ENCODE measurements at regions not wholly inside any gene's neighbourhood (a gene's known extent, or its start where the extent isn't known, plus 50 kb on each side); places are given as distances from the start of the nearest gene placed in this dataset.

DNA sequence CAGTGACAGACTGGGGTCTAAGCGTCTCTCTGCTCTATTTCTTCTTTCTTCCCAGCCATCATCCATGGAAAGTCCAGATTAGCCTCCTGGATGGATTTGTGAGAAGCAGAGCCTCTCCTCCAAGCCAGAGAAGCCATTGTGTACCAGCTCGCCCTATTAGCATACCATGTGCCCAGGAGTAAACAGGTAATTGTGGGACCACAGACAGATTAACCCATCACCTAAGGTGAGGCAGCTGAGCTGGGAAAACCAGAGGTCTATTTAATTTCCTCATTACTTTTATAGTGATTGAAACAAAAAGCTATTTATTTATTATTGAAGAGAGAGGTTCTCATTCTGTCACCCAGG, 54.7 kb upstream of the NT5C1B start:
- no peak overlapping the region for H3K4me3 Mint-ChIP-seq
- H3K9me3 ChIP-seq (ENCODE audit: control insufficient read depth, low read length, poor library complexity, severe bottlenecking), result no peaks in the 10 kb centered on the region
- no peaks in the 10 kb centered on the region for H3K27me3 Mint-ChIP-seq
- H3K4me1 Mint-ChIP-seq, result no peaks in the 10 kb centered on the region
- no peak overlapping the region for H3K27ac Mint-ChIP-seq
- DNase-seq (no peak), ATAC-seq (no peak)
- H3K36me3 Mint-ChIP-seq (ENCODE audit: low read depth), result peaks cover 6% of the 10 kb centered on the region

DNA sequence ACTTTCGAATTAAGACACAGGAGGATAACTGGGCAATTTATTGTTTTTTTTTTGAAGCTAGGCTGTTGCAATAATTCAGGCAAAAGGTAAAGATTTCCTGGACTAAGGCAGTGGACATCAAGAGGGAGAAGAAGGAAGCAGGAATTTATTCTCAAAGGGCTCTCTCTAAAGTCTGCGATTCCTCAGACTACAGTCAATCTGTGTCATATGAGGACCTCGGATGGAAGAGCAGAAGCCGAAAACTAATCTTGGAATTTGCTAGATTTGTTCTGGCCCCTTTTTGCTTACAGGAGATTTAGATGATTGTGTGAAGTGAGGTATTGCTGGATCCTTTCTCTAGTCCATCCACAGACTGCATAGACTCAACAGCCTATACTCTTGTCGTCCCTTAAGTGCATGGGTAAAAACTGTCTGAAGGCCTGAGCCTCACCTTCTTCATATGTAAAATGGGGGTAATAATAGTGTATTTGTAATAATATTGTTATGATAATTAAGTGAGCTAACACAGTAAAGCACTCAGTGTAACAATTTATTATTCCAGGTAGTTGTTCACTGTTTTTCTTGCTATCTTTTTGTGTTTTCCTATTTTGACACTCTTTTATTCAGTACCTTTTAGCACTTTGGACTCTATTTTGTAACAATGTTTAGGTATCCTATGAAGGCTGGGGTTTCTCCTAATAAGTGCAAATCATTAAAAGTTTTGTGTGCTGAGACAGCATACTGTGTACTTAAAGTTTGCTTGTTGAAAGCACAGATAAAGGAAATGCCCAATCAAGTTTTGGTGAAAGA, 54.2 kb upstream of the NT5C1B start:
- H3K4me1 Mint-ChIP-seq, result no peaks in the 10 kb centered on the region
- no peaks in the 10 kb centered on the region for H3K9me3 ChIP-seq (ENCODE audit: control insufficient read depth, low read length, poor library complexity, severe bottlenecking)
- H3K27ac Mint-ChIP-seq, result no peak overlapping the region
- H3K36me3 Mint-ChIP-seq (ENCODE audit: low read depth), result peaks cover 6% of the 10 kb centered on the region
- DNase-seq, result no peak
- no peak for ATAC-seq
- H3K4me3 Mint-ChIP-seq, result no peak overlapping the region
- no peaks in the 10 kb centered on the region for H3K27me3 Mint-ChIP-seq

DNA sequence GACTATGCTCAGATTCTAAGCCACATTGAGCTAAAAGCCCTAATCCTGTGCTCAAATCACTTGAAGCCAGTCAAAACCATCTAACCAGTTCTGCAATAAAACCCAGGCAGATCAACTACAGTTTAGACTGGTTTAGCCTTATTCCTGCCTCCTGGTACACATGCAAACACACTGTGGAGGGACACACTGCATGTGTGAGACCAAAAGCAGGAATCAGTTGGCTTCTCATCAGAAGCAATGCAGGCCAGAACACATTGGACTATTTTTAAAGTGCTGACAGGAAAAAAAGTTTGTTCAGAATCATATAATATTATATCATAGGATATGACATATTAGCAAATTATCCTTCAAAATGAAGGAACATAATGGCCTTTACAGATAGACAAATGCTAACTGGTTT, 52.5 kb upstream of the NT5C1B start:
- Mint-ChIP-seq H3K27ac (no peak overlapping the region), H3K4me1 (no peaks in the 10 kb centered on the region), H3K27me3 (no peaks in the 10 kb centered on the region), H3K4me3 (no peak overlapping the region), H3K36me3 (ENCODE audit: low read depth) (peaks cover 6% of the 10 kb centered on the region)
- H3K9me3 ChIP-seq (ENCODE audit: control insufficient read depth, low read length, poor library complexity, severe bottlenecking), result peaks cover 4% of the 10 kb centered on the region
- no peak for ATAC-seq
- no peak for DNase-seq

DNA sequence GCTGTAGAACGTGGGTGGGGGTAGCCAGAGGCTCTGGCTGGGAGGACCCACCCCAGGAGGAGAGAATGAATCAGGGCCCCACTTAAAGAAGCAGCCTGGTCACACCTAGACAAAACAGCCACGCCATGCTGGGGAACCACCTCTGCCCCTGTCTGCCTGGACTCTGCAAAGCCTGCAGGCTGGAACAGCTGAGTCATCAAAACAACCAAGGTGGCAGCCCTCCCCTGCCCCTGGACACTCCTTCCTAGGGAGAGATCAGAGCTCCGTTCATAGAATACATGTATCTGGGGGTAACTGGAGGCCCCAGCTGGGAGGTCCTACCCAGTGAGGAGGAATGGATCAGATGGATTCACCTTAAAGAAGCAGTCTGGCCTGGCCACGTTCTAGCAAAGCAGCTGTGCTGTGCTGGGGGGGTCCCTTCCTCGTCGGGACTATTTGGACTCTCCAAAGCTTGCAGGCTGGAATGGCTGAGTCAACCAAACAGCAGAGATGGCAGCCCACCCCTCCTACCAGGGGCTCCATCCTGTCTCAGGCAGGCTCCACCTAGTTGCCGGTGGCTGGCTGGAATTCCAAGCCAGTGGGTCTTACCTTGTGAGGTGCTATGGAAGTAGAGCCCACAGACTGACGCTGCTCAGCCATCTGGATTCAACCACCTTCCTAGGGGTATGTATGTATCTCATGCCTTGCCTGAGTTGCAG, 50.5 kb upstream of the NT5C1B start:
- no peak overlapping the region for H3K27ac Mint-ChIP-seq
- no peaks in the 10 kb centered on the region for H3K27me3 Mint-ChIP-seq
- DNase-seq, result no peak
- ATAC-seq, result no peak
- H3K4me1 Mint-ChIP-seq, result no peaks in the 10 kb centered on the region
- H3K9me3 ChIP-seq (ENCODE audit: control insufficient read depth, low read length, poor library complexity, severe bottlenecking), result peaks cover 11% of the 10 kb centered on the region
- no peak overlapping the region for H3K4me3 Mint-ChIP-seq
- peaks cover 3% of the 10 kb centered on the region for H3K36me3 Mint-ChIP-seq (ENCODE audit: low read depth)
